ENCODE measurements at regions not wholly inside any gene's neighbourhood (a gene's known extent, or its start where the extent isn't known, plus 50 kb on each side); places are given as distances from the start of the nearest gene placed in this dataset.

DNA sequence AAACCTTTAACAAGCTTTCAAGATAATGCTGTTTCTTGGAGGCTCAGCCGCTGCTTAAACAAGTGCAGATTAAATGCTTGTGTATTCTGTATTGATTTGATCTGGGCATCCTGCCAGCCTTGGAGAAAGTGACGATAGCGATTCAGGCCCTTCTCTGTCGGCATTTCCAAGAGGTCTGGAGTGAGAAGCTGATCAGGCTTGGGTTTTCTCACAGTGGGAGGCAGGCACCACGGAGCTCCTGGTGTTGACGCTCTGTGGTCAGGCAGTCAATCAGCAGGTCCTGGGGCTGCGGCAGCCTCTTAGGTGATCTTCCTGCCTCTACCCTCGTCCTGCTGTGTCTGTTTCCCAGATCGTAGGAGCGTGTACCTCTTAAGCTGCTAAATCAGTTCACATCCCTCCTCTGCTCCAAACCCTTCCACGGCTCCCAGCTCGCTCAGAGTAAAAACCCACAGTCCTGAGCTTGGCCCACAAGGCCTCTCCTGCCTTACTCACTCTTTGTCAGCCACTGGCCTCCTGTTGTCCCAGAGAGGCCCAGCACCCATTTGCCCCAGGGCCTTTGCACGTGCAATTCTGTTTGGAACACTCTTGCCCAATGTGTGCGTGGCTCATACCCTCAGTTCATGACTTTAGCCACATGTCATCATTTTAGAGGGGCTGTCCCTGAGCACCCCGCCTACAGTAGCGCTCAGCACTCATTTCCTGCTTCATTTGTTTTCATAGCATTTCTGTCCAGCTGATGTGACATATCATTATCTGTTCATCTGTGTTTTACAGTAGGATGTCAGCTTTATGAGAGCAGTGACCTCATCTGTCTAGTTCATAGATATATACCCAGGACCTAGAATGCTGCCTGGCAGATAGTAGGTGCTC, 155.4 kb downstream of the AACS start:
- TF ChIP-seq, protein P1, sequence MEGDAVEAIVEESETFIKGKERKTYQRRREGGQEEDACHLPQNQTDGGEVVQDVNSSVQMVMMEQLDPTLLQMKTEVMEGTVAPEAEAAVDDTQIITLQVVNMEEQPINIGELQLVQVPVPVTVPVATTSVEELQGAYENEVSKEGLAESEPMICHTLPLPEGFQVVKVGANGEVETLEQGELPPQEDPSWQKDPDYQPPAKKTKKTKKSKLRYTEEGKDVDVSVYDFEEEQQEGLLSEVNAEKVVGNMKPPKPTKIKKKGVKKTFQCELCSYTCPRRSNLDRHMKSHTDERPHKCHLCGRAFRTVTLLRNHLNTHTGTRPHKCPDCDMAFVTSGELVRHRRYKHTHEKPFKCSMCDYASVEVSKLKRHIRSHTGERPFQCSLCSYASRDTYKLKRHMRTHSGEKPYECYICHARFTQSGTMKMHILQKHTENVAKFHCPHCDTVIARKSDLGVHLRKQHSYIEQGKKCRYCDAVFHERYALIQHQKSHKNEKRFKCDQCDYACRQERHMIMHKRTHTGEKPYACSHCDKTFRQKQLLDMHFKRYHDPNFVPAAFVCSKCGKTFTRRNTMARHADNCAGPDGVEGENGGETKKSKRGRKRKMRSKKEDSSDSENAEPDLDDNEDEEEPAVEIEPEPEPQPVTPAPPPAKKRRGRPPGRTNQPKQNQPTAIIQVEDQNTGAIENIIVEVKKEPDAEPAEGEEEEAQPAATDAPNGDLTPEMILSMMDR (IDR thresholded peaks at IDR 0.05), result no peak
- no peak for TF ChIP-seq POLR2A (IDR thresholded peaks at IDR 0.05)
